IMR-90 (cell line): ENCODE measurements at regions not wholly inside any gene's neighbourhood (a gene's known extent, or its start where the extent isn't known, plus 50 kb on each side); places are given as distances from the start of the nearest gene placed in this dataset.

Experiments
- ATAC-seq: fragments of 200-7000 bp; cut with Tn5 transposase; 2 replicates; pipeline ENCODE4 v1.9.1; 2020; ENCODE audit warnings: low read depth, mild to moderate bottlenecking, moderate library complexity
- BruUV-seq: library from RNA; stranded (reverse); fragments of 400-500 nt; replicated peaks from 2 replicates; lab custom pipeline; 2021; lab: Mats Ljungman, UMichigan
- CTCF ChIA-PET: fragments of 300-600 bp; formaldehyde crosslinking; extraction: SDS; loops from one replicate; lab custom pipeline; 2021; ENCODE audit warnings: antibody characterized with exemption; lab: Yijun Ruan, JAX
- POLR2A ChIA-PET: fragments of 300-600 bp; sonication (Branson Sonifier 250); formaldehyde crosslinking; loops from one replicate; lab custom pipeline; 2022; ENCODE audit warnings: antibody characterized with exemption; ENCODE audit not compliant: unreplicated experiment; lab: Charles Lee
- DNase-seq: peaks from one replicate; pipeline ENCODE4 v3.0.0; 2013
- H2AFZ ChIP-seq: replicated peaks from 2 replicates; pipeline ENCODE3; 2013; ENCODE audit warnings: low read length, mild to moderate bottlenecking; ENCODE audit not compliant: poor library complexity
- H2AK5ac ChIP-seq: 2 replicates; pipeline ENCODE4 v1.6.1; 2013; ENCODE audit warnings: low read depth, low read length, inconsistent platforms
- H2AK9ac ChIP-seq: replicated peaks from 2 replicates; pipeline ENCODE3; 2013; ENCODE audit warnings: mild to moderate bottlenecking, low read depth, low read length, moderate library complexity; ENCODE audit not compliant: poor library complexity
- H2BK120ac ChIP-seq: 2 replicates; pipeline ENCODE4 v1.6.1; 2013; ENCODE audit warnings: low read depth, low read length, inconsistent platforms
- H2BK15ac ChIP-seq: 3 replicates; pipeline ENCODE4 v1.6.1; 2013; ENCODE audit warnings: low read depth, low read length, inconsistent platforms
- H2BK20ac ChIP-seq: 2 replicates; pipeline ENCODE4 v1.6.1; 2013; ENCODE audit warnings: low read depth, mild to moderate bottlenecking, inconsistent platforms, low read length, moderate library complexity
- H2BK5ac ChIP-seq: 2 replicates; pipeline ENCODE4 v1.6.1; 2013; ENCODE audit warnings: mild to moderate bottlenecking, low read depth, low read length, inconsistent platforms; ENCODE audit not compliant: poor library complexity, severe bottlenecking
- H3K14ac ChIP-seq: replicated peaks from 2 replicates; pipeline ENCODE4 v1.6.1; 2013; ENCODE audit warnings: low read depth, low read length, inconsistent platforms
- H3K18ac ChIP-seq: 2 replicates; pipeline ENCODE4 v1.6.1; 2013; ENCODE audit warnings: low read depth, low read length, control low read depth
- H3K23ac ChIP-seq: 2 replicates; pipeline ENCODE4 v1.6.1; 2013; ENCODE audit warnings: low read depth, low read length, inconsistent platforms
- H3K27ac ChIP-seq: 2 replicates; pipeline ENCODE4 v1.5.1; 2013; ENCODE audit warnings: mild to moderate bottlenecking, control low read depth, low read length; ENCODE audit not compliant: insufficient read depth
- H3K27me3 ChIP-seq: 2 replicates; pipeline ENCODE4 v1.6.1; 2013; ENCODE audit warnings: low read length; ENCODE audit not compliant: control insufficient read depth, insufficient read depth
- H3K36me3 ChIP-seq: 2 replicates; pipeline ENCODE4 v1.6.1; 2013; ENCODE audit warnings: low read length, mixed read lengths; ENCODE audit not compliant: control insufficient read depth, insufficient read depth
- H3K4ac ChIP-seq: 2 replicates; pipeline ENCODE4 v1.6.1; 2013; ENCODE audit warnings: low read depth, low read length, inconsistent platforms
- H3K4me1 ChIP-seq: 2 replicates; pipeline ENCODE4 v1.6.1; 2013; ENCODE audit warnings: low read length, mixed read lengths; ENCODE audit not compliant: control insufficient read depth, insufficient read depth
- H3K4me2 ChIP-seq: 2 replicates; pipeline ENCODE4 v1.6.1; 2013; ENCODE audit warnings: low read depth, mild to moderate bottlenecking, control low read depth, low read length, moderate library complexity
- H3K4me3 ChIP-seq: 2 replicates; pipeline ENCODE4 v1.5.1; 2013; ENCODE audit warnings: low read depth, mild to moderate bottlenecking, control low read depth, low read length, moderate library complexity; ENCODE audit not compliant: insufficient read depth
- H3K56ac ChIP-seq: 2 replicates; pipeline ENCODE4 v1.6.1; 2013; ENCODE audit warnings: low read length, inconsistent platforms; ENCODE audit not compliant: insufficient read depth; ENCODE audit errors: extremely low read depth
- H3K79me1 ChIP-seq, 2 experiments: 2 replicates each; pipeline ENCODE4 v1.6.1; 2013; ENCODE audit warnings: low read length in 2 of 2, inconsistent platforms in 1 of 2, low read depth in 1 of 2
- H3K9ac ChIP-seq: 2 replicates; pipeline ENCODE4 v1.6.1; 2013; ENCODE audit warnings: low read depth, low read length, control low read depth
- H3K9me1 ChIP-seq: 2 replicates; pipeline ENCODE4 v1.6.1; 2013; ENCODE audit warnings: low read length, inconsistent platforms; ENCODE audit not compliant: insufficient read depth
- H3K9me3 ChIP-seq: 2 replicates; pipeline ENCODE4 v1.6.1; 2013; ENCODE audit warnings: low read length; ENCODE audit not compliant: control insufficient read depth, insufficient read depth
- H4K20me1 ChIP-seq: 2 replicates; pipeline ENCODE4 v1.6.1; 2013; ENCODE audit warnings: low read length, inconsistent platforms; ENCODE audit not compliant: insufficient read depth
- H4K5ac ChIP-seq: 2 replicates; pipeline ENCODE4 v1.6.1; 2013; ENCODE audit warnings: mild to moderate bottlenecking, low read depth, low read length, control low read depth
- H4K8ac ChIP-seq, 2 experiments: 2 replicates each; pipeline ENCODE4 v1.6.1; 2013; ENCODE audit warnings: low read depth in 2 of 2, low read length in 2 of 2, control low read depth in 1 of 2, inconsistent platforms in 1 of 2
- H4K91ac ChIP-seq: 2 replicates; pipeline ENCODE4 v1.6.1; 2013; ENCODE audit warnings: low read depth, low read length, inconsistent platforms; ENCODE audit not compliant: insufficient read depth
- BHLHE40 ChIP-seq: fragments of 150-350 bp; IDR thresholded peaks from 2 replicates; pipeline ENCODE4 v1.6.1; 2016; ENCODE audit warnings: mild to moderate bottlenecking, low read depth, low read length
- CTCF ChIP-seq: conservative IDR thresholded peaks from 2 replicates; pipeline ENCODE4 v1.5.1; 2012; ENCODE audit warnings: mild to moderate bottlenecking, low read depth, low read length, improper control_type of control experiment
- FOS ChIP-seq: fragments of 150-350 bp; IDR thresholded peaks from 2 replicates; pipeline ENCODE4 v1.6.1; 2016; ENCODE audit warnings: low read depth, low read length
- POLR2A ChIP-seq: IDR thresholded peaks from 2 replicates; pipeline ENCODE4 v1.6.1; 2012; ENCODE audit warnings: mild to moderate bottlenecking, low read depth, low read length
- RCOR1 ChIP-seq: IDR thresholded peaks from 2 replicates; pipeline ENCODE4 v1.6.1; 2012; ENCODE audit warnings: mild to moderate bottlenecking, low read length, improper control_type of control experiment; ENCODE audit not compliant: insufficient replicate concordance
- WGBS, 2 experiments: methylation state at CpG; one replicate each; pipeline versions ENCODE4 v1.1.5 to v1.1.7; 2013; ENCODE audit warnings: missing lambda C conversion rate in 2 of 2; ENCODE audit not compliant: insufficient read length in 1 of 2; ENCODE audit errors: extremely low coverage in 2 of 2; 5-methylcytosine and 5-hydroxymethylcytosine counted together
- dilution Hi-C: fragments of 300-500 bp; cut with HindIII; formaldehyde crosslinking; loops from one replicate; pipeline ENCODE4 v1.14.3; 2018; ENCODE audit warnings: low sequenced_read_pairs; ENCODE audit not compliant: unreplicated experiment
- in situ Hi-C: fragments of 300-500 bp; cut with MboI; formaldehyde crosslinking; loops from 3 replicates; pipeline ENCODE4 v1.14.3; 2019; ENCODE audit warnings: low sequenced_read_pairs, inconsistent platforms, mixed read lengths
- intact Hi-C: fragments of 100-400 bp; cut with micrococcal nuclease; formaldehyde crosslinking; loops from 2 replicates; pipeline ENCODE4 v1.10.0; 2022

GRCh38 chr2:81598453-81598852 is 1293.9 kb upstream of the LRRTM1 start:
- TF ChIP-seq FOS: no peak
- no peak for TF ChIP-seq BHLHE40
- no peak for TF ChIP-seq CTCF
- TF ChIP-seq RCOR1: no peak
- TF ChIP-seq POLR2A: no peak
- CTCF ChIA-PET: no interaction called here
- ATAC-seq: no peak

More at GRCh38 chr2:81598453-81598852, 1293.9 kb upstream of the LRRTM1 start:
- no peak overlapping the region for H4K5ac ChIP-seq
- BruUV-seq: no TSS peak
- H3K27ac ChIP-seq: no peak overlapping the region
- H3K14ac ChIP-seq: no peak overlapping the region
- no peak overlapping the region for H2AK9ac ChIP-seq
- WGBS, 2 experiments: 68% methylated on average over 3 of the region's 5 CpGs; no CpG with 5 or more reads in 1 of the 2 experiments
- no peak overlapping the region for H3K56ac ChIP-seq
- dilution Hi-C loops: no loop called here
- H3K23ac ChIP-seq: no peak overlapping the region
- no peak overlapping the region for H3K4me2 ChIP-seq
- POLR2A ChIA-PET: no interaction called here
- H4K8ac ChIP-seq: no peak overlapping the region
- H2AK5ac ChIP-seq: no peak overlapping the region
- H2BK120ac ChIP-seq: no peak overlapping the region
- H3K9me3 ChIP-seq: no peaks in the 10 kb centered on the region
- intact Hi-C loops: no loop called here
- H3K9ac ChIP-seq: no peak overlapping the region
- no peak overlapping the region for H2AFZ ChIP-seq
- no peaks in the 10 kb centered on the region for H4K20me1 ChIP-seq
- no peak overlapping the region for H2BK5ac ChIP-seq
- no peak overlapping the region for H3K4ac ChIP-seq
- no peaks in the 10 kb centered on the region for H3K79me1 ChIP-seq
- H3K36me3 ChIP-seq: no peaks in the 10 kb centered on the region
- no peaks in the 10 kb centered on the region for H3K4me1 ChIP-seq
- H3K27me3 ChIP-seq: no peaks in the 10 kb centered on the region
- DNase-seq: no peak
- H3K18ac ChIP-seq: no peak overlapping the region
- H2BK15ac ChIP-seq: no peak overlapping the region
- in situ Hi-C loops: no loop called here
- no peaks in the 10 kb centered on the region for H3K9me1 ChIP-seq
- H4K91ac ChIP-seq: no peak overlapping the region
- no peak overlapping the region for H3K4me3 ChIP-seq
- no peak overlapping the region for H2BK20ac ChIP-seq
